GM23338 (cell line): ENCODE measurements at regions not wholly inside any gene's neighbourhood (a gene's known extent, or its start where the extent isn't known, plus 50 kb on each side); places are given as distances from the start of the nearest gene placed in this dataset.

Source experiments
- ATAC-seq: fragments of 200-7000 bp; cut with Tn5 transposase; 3 replicates; pipeline ENCODE4 v1.9.1; 2020
- DNase-seq: peaks from one replicate; pipeline ENCODE4 v3.0.0-alpha.2; 2015; ENCODE audit warnings: low spot score
- H2AFZ ChIP-seq: fragments of 200-600 bp; sonication (generic); 2 replicates; pipeline ENCODE4 v1.8.0; 2016; ENCODE audit warnings: antibody characterized with exemption, mild to moderate bottlenecking, moderate library complexity
- H3F3A ChIP-seq: fragments of 200-600 bp; sonication (generic); replicated peaks from 2 replicates; pipeline ENCODE4 v1.8.0; 2017; ENCODE audit warnings: antibody characterized with exemption, mixed run types, low read depth
- H3K27ac ChIP-seq: fragments of 200-600 bp; sonication (generic); 2 replicates; pipeline ENCODE4 v1.6.1; 2016; ENCODE audit warnings: low read depth
- H3K27me3 ChIP-seq: fragments of 200-600 bp; sonication (generic); 2 replicates; pipeline ENCODE4 v1.8.0; 2016; ENCODE audit warnings: mild to moderate bottlenecking, mixed run types, moderate library complexity; ENCODE audit not compliant: insufficient read depth
- H3K36me3 ChIP-seq: fragments of 200-600 bp; sonication (generic); 2 replicates; pipeline ENCODE4 v1.8.0; 2016; ENCODE audit warnings: mild to moderate bottlenecking; ENCODE audit not compliant: insufficient read depth
- H3K4me1 ChIP-seq: fragments of 200-600 bp; sonication (generic); 2 replicates; pipeline ENCODE4 v1.8.0; 2016; ENCODE audit warnings: mild to moderate bottlenecking, moderate library complexity; ENCODE audit not compliant: insufficient read depth
- H3K4me2 ChIP-seq: fragments of 200-600 bp; sonication (generic); 2 replicates; pipeline ENCODE4 v1.7.1; 2017; ENCODE audit warnings: mixed run types
- H3K4me3 ChIP-seq: fragments of 200-600 bp; sonication (generic); 2 replicates; pipeline ENCODE4 v1.6.1; 2016; ENCODE audit warnings: mixed run types
- H3K79me2 ChIP-seq: fragments of 200-600 bp; sonication (generic); replicated peaks from 2 replicates; pipeline ENCODE4 v1.8.0; 2017; ENCODE audit warnings: mild to moderate bottlenecking; ENCODE audit not compliant: insufficient read depth
- H3K9me2 ChIP-seq: fragments of 200-600 bp; sonication (generic); 2 replicates; pipeline ENCODE4 v1.8.0; 2017; ENCODE audit not compliant: insufficient read depth
- H4K20me1 ChIP-seq: fragments of 200-600 bp; sonication (generic); replicated peaks from 2 replicates; pipeline ENCODE4 v1.8.0; 2017; ENCODE audit warnings: mild to moderate bottlenecking; ENCODE audit not compliant: insufficient read depth
- H3K27ac Mint-ChIP-seq: 2 replicates; pipeline ENCODE4 v1.8.0; 2020; ENCODE audit warnings: inconsistent platforms, mild to moderate bottlenecking, moderate library complexity, mixed read lengths
- H3K27me3 Mint-ChIP-seq: 3 replicates; pipeline ENCODE4 v1.8.0; 2022; ENCODE audit warnings: low read depth, mild to moderate bottlenecking, moderate library complexity, mixed read lengths, inconsistent platforms; ENCODE audit not compliant: insufficient read depth, poor library complexity
- H3K36me3 Mint-ChIP-seq: 3 replicates; pipeline ENCODE4 v1.8.0; 2021; ENCODE audit warnings: low read depth, mild to moderate bottlenecking, inconsistent platforms, moderate library complexity, mixed read lengths
- H3K4me1 Mint-ChIP-seq: 3 replicates; pipeline ENCODE4 v1.8.0; 2020; ENCODE audit warnings: mild to moderate bottlenecking, inconsistent platforms, mixed read lengths
- H3K4me3 Mint-ChIP-seq: 3 replicates; pipeline ENCODE4 v1.8.0; 2021; ENCODE audit warnings: moderate library complexity, mild to moderate bottlenecking, inconsistent platforms, mixed read lengths
- H3K9me3 Mint-ChIP-seq: 3 replicates; pipeline ENCODE4 v1.8.0; 2020; ENCODE audit warnings: moderate library complexity, mild to moderate bottlenecking, inconsistent platforms, mixed read lengths
- CREB1 ChIP-seq: fragments of 250-450 bp; sonication (Bioruptor Pico); IDR thresholded peaks from 2 replicates; pipeline ENCODE4 v1.5.0; 2020; ENCODE audit warnings: low read depth, mild to moderate bottlenecking, moderate library complexity
- CTCF ChIP-seq, 2 experiments: fragments of 200-600 bp in 1 of 2; sonication (generic) in 1 of 2; conservative IDR thresholded peaks; 2 replicates each; pipeline versions ENCODE4 v1.5.1 to v1.6.1; 2016 to 2017; ENCODE audit warnings: antibody characterized with exemption in 2 of 2, low read depth in 2 of 2, mild to moderate bottlenecking in 2 of 2, moderate library complexity in 1 of 2
- ETS1 ChIP-seq: IDR thresholded peaks from 2 replicates; pipeline ENCODE4 v1.6.1; 2016; ENCODE audit warnings: antibody characterized with exemption
- EZH2 ChIP-seq: fragments of 200-600 bp; sonication (generic); IDR thresholded peaks from one replicate; pipeline ENCODE4 v1.8.0; 2017; ENCODE audit warnings: antibody characterized with exemption, mild to moderate bottlenecking, low read depth; ENCODE audit not compliant: unreplicated experiment
- JUNB ChIP-seq: IDR thresholded peaks from one replicate; pipeline ENCODE4 v1.6.1; 2016; ENCODE audit warnings: antibody characterized with exemption; ENCODE audit not compliant: unreplicated experiment
- POLR2AphosphoS5 ChIP-seq: IDR thresholded peaks from 2 replicates; pipeline ENCODE4 v1.6.1; 2016; ENCODE audit warnings: antibody characterized with exemption, low read depth
- REST ChIP-seq: IDR thresholded peaks from one replicate; pipeline ENCODE4 v1.6.1; 2018; ENCODE audit warnings: antibody characterized with exemption; ENCODE audit not compliant: unreplicated experiment
- STAT1 ChIP-seq: IDR thresholded peaks from one replicate; pipeline ENCODE4 v1.6.1; 2016; ENCODE audit warnings: antibody characterized with exemption; ENCODE audit not compliant: unreplicated experiment
- TF ChIP-seq, protein P1 (sequence below): fragments of 250-450 bp; sonication (Bioruptor Pico); IDR thresholded peaks from 2 replicates; pipeline ENCODE4 v1.5.0; 2020; ENCODE audit warnings: mild to moderate bottlenecking, moderate library complexity

GRCh38 chr2:16058747-16059358 lies 118.5 kb downstream of the MYCN start:
- Histone ChIP-seq H2AFZ (no peak overlapping the region), H3K27me3 (no peaks in the 10 kb centered on the region), H3K4me3 (no peak overlapping the region), H3K9me2 (peaks cover 9% of the 10 kb centered on the region; the same call in 1 of the 2 replicates), H3K4me2 (no peak overlapping the region), H4K20me1 (no peaks in the 10 kb centered on the region), H3F3A (no peaks in the 10 kb centered on the region), H3K4me1 (peaks cover 7% of the 10 kb centered on the region; the same call in 1 of the 2 replicates), H3K36me3 (peaks cover 10% of the 10 kb centered on the region; the same call in 1 of the 2 replicates), H3K27ac (no peak overlapping the region), H3K79me2 (no peaks in the 10 kb centered on the region)
- no peak overlapping the region for H3K4me3 Mint-ChIP-seq
- TF ChIP-seq STAT1 (no peak), REST (no peak), POLR2AphosphoS5 (no peak), CTCF (conservative IDR thresholded peaks at IDR 0.05; ENCODE audit: low read depth in 2 of 2) (no peak), ETS1 (no peak), CREB1 (CRISPR knock-in tag) (no peak)
- peaks cover 7% of the 10 kb centered on the region for H3K4me1 Mint-ChIP-seq
- peaks cover 32% of the 10 kb centered on the region for H3K9me3 Mint-ChIP-seq
- no peak overlapping the region for H3K27ac Mint-ChIP-seq
- DNase-seq = no peak
- H3K36me3 Mint-ChIP-seq = peaks cover 21% of the 10 kb centered on the region
- ATAC-seq = no peak
- H3K27me3 Mint-ChIP-seq = peaks cover 3% of the 10 kb centered on the region

DNA sequence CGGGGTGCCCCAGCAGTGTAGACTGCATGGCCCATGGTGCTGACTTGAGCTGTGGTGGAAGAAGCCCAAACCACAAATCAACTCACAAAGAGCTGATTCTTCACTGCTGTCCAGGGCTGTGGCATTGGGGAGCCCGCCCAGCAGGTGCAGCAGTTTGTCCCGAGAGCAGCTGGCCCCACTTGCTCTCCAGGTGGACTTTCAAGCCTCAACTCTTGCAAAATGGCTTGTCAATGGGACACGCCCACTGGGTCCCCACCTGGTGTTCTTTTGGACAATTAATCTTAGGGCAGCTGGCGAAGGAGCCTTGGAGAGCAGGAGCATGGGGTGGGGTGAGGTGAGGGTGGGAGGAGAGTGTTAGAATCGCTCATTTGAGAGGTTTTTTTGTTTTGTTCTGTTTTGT lies 117.9 kb downstream of the MYCN start:
- DNase-seq (no peak), ATAC-seq (no peak)
- Histone ChIP-seq H2AFZ (no peak overlapping the region), H3K27me3 (no peaks in the 10 kb centered on the region), H3K27ac (no peak overlapping the region), H3K79me2 (no peaks in the 10 kb centered on the region), H3F3A (no peaks in the 10 kb centered on the region), H3K4me2 (no peak overlapping the region), H3K36me3 (peaks cover 4% of the 10 kb centered on the region; the same call in 1 of the 2 replicates), H3K4me3 (no peak overlapping the region), H3K4me1 (peaks cover 7% of the 10 kb centered on the region; the same call in 1 of the 2 replicates), H3K9me2 (peaks cover 9% of the 10 kb centered on the region), H4K20me1 (no peaks in the 10 kb centered on the region)
- H3K4me1 Mint-ChIP-seq = peaks cover 7% of the 10 kb centered on the region
- H3K9me3 Mint-ChIP-seq = peaks cover 26% of the 10 kb centered on the region
- no peak overlapping the region for H3K4me3 Mint-ChIP-seq
- no peak overlapping the region for H3K27ac Mint-ChIP-seq
- H3K36me3 Mint-ChIP-seq = peaks cover 15% of the 10 kb centered on the region
- peaks cover 3% of the 10 kb centered on the region for H3K27me3 Mint-ChIP-seq
- TF ChIP-seq, protein P1, sequence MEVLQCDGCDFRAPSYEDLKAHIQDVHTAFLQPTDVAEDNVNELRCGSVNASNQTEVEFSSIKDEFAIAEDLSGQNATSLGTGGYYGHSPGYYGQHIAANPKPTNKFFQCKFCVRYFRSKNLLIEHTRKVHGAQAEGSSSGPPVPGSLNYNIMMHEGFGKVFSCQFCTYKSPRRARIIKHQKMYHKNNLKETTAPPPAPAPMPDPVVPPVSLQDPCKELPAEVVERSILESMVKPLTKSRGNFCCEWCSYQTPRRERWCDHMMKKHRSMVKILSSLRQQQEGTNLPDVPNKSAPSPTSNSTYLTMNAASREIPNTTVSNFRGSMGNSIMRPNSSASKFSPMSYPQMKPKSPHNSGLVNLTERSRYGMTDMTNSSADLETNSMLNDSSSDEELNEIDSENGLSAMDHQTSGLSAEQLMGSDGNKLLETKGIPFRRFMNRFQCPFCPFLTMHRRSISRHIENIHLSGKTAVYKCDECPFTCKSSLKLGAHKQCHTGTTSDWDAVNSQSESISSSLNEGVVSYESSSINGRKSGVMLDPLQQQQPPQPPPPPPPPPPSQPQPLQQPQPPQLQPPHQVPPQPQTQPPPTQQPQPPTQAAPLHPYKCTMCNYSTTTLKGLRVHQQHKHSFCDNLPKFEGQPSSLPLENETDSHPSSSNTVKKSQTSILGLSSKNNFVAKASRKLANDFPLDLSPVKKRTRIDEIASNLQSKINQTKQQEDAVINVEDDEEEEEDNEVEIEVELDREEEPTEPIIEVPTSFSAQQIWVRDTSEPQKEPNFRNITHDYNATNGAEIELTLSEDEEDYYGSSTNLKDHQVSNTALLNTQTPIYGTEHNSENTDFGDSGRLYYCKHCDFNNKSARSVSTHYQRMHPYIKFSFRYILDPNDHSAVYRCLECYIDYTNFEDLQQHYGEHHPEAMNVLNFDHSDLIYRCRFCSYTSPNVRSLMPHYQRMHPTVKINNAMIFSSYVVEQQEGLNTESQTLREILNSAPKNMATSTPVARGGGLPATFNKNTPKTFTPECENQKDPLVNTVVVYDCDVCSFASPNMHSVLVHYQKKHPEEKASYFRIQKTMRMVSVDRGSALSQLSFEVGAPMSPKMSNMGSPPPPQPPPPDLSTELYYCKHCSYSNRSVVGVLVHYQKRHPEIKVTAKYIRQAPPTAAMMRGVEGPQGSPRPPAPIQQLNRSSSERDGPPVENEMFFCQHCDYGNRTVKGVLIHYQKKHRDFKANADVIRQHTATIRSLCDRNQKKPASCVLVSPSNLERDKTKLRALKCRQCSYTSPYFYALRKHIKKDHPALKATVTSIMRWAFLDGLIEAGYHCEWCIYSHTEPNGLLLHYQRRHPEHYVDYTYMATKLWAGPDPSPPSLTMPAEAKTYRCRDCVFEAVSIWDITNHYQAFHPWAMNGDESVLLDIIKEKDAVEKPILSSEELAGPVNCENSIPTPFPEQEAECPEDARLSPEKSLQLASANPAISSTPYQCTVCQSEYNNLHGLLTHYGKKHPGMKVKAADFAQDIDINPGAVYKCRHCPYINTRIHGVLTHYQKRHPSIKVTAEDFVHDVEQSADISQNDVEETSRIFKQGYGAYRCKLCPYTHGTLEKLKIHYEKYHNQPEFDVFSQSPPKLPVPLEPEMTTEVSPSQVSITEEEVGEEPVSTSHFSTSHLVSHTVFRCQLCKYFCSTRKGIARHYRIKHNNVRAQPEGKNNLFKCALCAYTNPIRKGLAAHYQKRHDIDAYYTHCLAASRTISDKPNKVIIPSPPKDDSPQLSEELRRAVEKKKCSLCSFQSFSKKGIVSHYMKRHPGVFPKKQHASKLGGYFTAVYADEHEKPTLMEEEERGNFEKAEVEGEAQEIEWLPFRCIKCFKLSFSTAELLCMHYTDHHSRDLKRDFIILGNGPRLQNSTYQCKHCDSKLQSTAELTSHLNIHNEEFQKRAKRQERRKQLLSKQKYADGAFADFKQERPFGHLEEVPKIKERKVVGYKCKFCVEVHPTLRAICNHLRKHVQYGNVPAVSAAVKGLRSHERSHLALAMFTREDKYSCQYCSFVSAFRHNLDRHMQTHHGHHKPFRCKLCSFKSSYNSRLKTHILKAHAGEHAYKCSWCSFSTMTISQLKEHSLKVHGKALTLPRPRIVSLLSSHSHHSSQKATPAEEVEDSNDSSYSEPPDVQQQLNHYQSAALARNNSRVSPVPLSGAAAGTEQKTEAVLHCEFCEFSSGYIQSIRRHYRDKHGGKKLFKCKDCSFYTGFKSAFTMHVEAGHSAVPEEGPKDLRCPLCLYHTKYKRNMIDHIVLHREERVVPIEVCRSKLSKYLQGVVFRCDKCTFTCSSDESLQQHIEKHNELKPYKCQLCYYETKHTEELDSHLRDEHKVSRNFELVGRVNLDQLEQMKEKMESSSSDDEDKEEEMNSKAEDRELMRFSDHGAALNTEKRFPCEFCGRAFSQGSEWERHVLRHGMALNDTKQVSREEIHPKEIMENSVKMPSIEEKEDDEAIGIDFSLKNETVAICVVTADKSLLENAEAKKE (CRISPR knock-in tag) = no peak
- TF ChIP-seq EZH2 (no peak), JUNB (no peak)
